Neural cell (in vitro differentiated cells): ENCODE measurements at regions not wholly inside any gene's neighbourhood (a gene's known extent, or its start where the extent isn't known, plus 50 kb on each side); places are given as distances from the start of the nearest gene placed in this dataset.

Source experiments
- CTCF ChIP-seq: fragments of 450-650 bp; IDR thresholded peaks from 2 replicates; pipeline ENCODE4 v1.5.1; 2014; ENCODE audit warnings: antibody characterized with exemption, mild to moderate bottlenecking, moderate library complexity; ENCODE audit not compliant: poor library complexity, severe bottlenecking
- POLR2AphosphoS5 ChIP-seq: IDR thresholded peaks from 2 replicates; pipeline ENCODE4 v1.6.1; 2012
- TAF1 ChIP-seq: IDR thresholded peaks from 2 replicates; pipeline ENCODE4 v1.6.1; 2012; ENCODE audit warnings: low read depth

DNA sequence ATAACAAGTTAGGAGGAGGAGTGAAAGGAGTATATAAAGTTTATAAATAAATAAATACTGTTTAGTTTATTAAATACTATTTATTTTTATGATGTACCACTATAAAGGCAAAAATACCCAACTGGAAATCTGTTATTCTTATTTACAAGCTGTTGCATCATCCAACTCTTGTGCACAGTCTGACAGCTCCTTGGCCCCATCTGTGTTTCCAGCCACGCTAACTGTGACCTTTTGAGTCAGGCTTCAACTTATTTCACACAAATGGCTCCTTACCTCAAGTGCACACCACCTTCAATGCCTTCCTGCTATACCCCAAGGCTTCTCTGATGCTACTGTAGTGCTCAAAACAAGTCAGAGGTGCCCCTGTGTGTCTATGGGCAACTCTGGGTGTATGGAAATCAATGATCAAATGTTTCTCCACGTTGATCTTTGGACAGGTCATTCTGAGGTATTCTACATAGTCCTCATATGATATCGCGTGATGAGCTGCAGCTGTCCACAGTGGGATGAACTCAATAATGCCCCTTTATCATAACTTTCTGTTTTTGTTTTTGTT lies 303.2 kb upstream of the GRAMD2B start:
- TF ChIP-seq TAF1 (no peak), CTCF (no peak), POLR2AphosphoS5 (no peak)
